ENCODE measurements at regions not wholly inside any gene's neighbourhood (a gene's known extent, or its start where the extent isn't known, plus 50 kb on each side); places are given as distances from the start of the nearest gene placed in this dataset.

- TF ChIP-seq CTCF (conservative IDR thresholded peaks at IDR 0.05; ENCODE audit: low read depth, low read length) (no peak), EZH2 (IDR thresholded peaks at IDR 0.05; ENCODE audit: low read length, unreplicated experiment) (no peak)
These were observed 318.8 kb upstream of the NAALADL2 start for GRCh38 chr3:174540116-174540908.
